BE2C (cell line): ENCODE measurements at regions not wholly inside any gene's neighbourhood (a gene's known extent, or its start where the extent isn't known, plus 50 kb on each side); places are given as distances from the start of the nearest gene placed in this dataset.

ENCODE experiments used
- DNase-seq: peaks from one replicate; pipeline ENCODE4 v3.0.0-alpha.2; 2020
- H3K27me3 ChIP-seq: fragments of 250-450 bp; sonication (Bioruptor Pico); 2 replicates; pipeline ENCODE4 v1.5.1; 2020; ENCODE audit warnings: mild to moderate bottlenecking
- H3K36me3 ChIP-seq: fragments of 250-450 bp; sonication (Bioruptor Pico); 2 replicates; pipeline ENCODE4 v1.5.1; 2020; ENCODE audit warnings: mild to moderate bottlenecking
- H3K4me1 ChIP-seq: fragments of 250-450 bp; sonication (Bioruptor Pico); 2 replicates; pipeline ENCODE4 v1.5.1; 2020
- H3K4me3 ChIP-seq: 2 replicates; pipeline ENCODE4 v1.5.1; 2011; ENCODE audit warnings: low read depth, low read length
- H3K9me3 ChIP-seq: fragments of 250-450 bp; sonication (Bioruptor Pico); 2 replicates; pipeline ENCODE4 v1.5.1; 2020
- TF ChIP-seq, protein P1 (sequence below): IDR thresholded peaks from 2 replicates; pipeline ENCODE4 v1.5.1; 2012; ENCODE audit warnings: mild to moderate bottlenecking, low read depth, low read length

- Histone ChIP-seq H3K27me3 (no peaks in the 10 kb centered on the region), H3K4me1 (no peaks in the 10 kb centered on the region), H3K36me3 (no peaks in the 10 kb centered on the region), H3K9me3 (no peaks in the 10 kb centered on the region), H3K4me3 (no peak overlapping the region)
- no peak for DNase-seq
- TF ChIP-seq, protein P1, sequence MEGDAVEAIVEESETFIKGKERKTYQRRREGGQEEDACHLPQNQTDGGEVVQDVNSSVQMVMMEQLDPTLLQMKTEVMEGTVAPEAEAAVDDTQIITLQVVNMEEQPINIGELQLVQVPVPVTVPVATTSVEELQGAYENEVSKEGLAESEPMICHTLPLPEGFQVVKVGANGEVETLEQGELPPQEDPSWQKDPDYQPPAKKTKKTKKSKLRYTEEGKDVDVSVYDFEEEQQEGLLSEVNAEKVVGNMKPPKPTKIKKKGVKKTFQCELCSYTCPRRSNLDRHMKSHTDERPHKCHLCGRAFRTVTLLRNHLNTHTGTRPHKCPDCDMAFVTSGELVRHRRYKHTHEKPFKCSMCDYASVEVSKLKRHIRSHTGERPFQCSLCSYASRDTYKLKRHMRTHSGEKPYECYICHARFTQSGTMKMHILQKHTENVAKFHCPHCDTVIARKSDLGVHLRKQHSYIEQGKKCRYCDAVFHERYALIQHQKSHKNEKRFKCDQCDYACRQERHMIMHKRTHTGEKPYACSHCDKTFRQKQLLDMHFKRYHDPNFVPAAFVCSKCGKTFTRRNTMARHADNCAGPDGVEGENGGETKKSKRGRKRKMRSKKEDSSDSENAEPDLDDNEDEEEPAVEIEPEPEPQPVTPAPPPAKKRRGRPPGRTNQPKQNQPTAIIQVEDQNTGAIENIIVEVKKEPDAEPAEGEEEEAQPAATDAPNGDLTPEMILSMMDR = no peak
Observed at GRCh38 chr5:12730354-12730753, 826.1 kb upstream of the CTNND2 start.

GRCh38 chr5:12716664-12717063 lies 812.4 kb upstream of the CTNND2 start:
- Histone ChIP-seq H3K4me1 (no peaks in the 10 kb centered on the region), H3K9me3 (no peaks in the 10 kb centered on the region; the same call in 1 of the 2 replicates), H3K36me3 (no peaks in the 10 kb centered on the region), H3K4me3 (no peak overlapping the region), H3K27me3 (no peaks in the 10 kb centered on the region)
- TF ChIP-seq, protein P1 = no peak
- DNase-seq = no peak

- Histone ChIP-seq H3K4me3 (no peak overlapping the region), H3K27me3 (no peaks in the 10 kb centered on the region), H3K4me1 (no peaks in the 10 kb centered on the region), H3K9me3 (no peaks in the 10 kb centered on the region), H3K36me3 (no peaks in the 10 kb centered on the region)
- TF ChIP-seq, protein P1 = no peak
- no peak for DNase-seq
Observed at GRCh38 chr5:12707560-12707959, 803.3 kb upstream of the CTNND2 start.

DNA sequence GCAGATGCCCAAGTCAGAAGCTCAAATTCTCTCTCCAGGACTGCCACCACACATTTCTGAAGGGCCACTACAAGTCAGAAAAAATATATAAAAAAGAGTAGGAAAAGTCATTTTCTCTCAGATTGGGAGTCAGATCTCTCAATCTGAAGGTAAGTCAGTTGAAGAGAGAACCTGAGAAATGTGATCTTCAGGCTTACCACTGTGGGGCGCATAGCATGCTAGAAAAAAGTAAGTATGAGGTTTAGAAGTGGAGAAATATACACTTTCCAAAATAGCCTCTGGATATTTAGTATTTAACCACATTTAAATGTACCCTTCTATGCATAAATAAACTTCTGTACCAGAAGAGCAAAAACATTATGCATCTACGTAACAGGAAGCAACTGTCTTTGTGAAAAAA lies 800.7 kb upstream of the CTNND2 start:
- TF ChIP-seq, protein P1 = no peak; the same call in 1 of the 2 replicates
- no peak for DNase-seq
- H3K9me3 ChIP-seq = no peaks in the 10 kb centered on the region

GRCh38 chr5:12703254-12703653 lies 799.0 kb upstream of the CTNND2 start:
- DNase-seq = no peak
- Histone ChIP-seq H3K9me3 (no peaks in the 10 kb centered on the region), H3K4me3 (no peak overlapping the region), H3K4me1 (no peaks in the 10 kb centered on the region), H3K36me3 (no peaks in the 10 kb centered on the region), H3K27me3 (no peaks in the 10 kb centered on the region)
- TF ChIP-seq, protein P1 = no peak

More for the DNA sequence above, 800.7 kb upstream of the CTNND2 start:
- no peak overlapping the region for H3K4me3 ChIP-seq
- no peaks in the 10 kb centered on the region for H3K4me1 ChIP-seq
- H3K27me3 ChIP-seq = no peaks in the 10 kb centered on the region
- H3K36me3 ChIP-seq = no peaks in the 10 kb centered on the region

DNA sequence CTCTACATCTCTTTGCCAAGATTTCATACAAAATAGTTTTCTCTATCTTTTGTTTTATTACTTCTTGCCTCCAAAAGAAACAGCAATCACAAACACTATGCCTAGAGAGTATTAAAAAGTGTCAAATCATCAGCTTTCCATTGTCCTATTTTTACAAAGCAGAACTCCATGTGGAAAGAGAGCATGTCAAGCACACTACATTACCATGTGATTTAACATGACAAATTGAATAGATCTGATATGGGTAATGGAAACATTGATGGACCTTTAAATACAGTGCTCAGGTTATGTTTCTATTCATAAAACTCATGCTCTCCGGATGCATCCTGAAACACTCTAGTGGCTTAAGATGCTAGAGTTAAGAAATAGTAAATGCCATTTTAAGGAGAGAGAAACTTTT lies 791.4 kb upstream of the CTNND2 start:
- H3K4me3 ChIP-seq = no peak overlapping the region
- no peak for DNase-seq

More for the DNA sequence above, 791.4 kb upstream of the CTNND2 start:
- H3K4me1 ChIP-seq = no peaks in the 10 kb centered on the region
- TF ChIP-seq, protein P1 = no peak
- no peaks in the 10 kb centered on the region for H3K36me3 ChIP-seq
- H3K27me3 ChIP-seq = no peaks in the 10 kb centered on the region
- H3K9me3 ChIP-seq = no peaks in the 10 kb centered on the region; the same call in 1 of the 2 replicates
